Sigmoid colon (tissue), 4 donors: ENCODE measurements at regions not wholly inside any gene's neighbourhood (a gene's known extent, or its start where the extent isn't known, plus 50 kb on each side); places are given as distances from the start of the nearest gene placed in this dataset.

ENCODE experiments used
- CTCF ChIP-seq, 4 experiments: fragments of 450-650 bp in 3 of 4; fragments of 200-600 bp in 1 of 4; IDR thresholded peaks; one replicate each; pipeline ENCODE4 v1.5.1; 2016 to 2019; ENCODE audit warnings: antibody characterized with exemption in 4 of 4, mild to moderate bottlenecking in 3 of 4, moderate library complexity in 2 of 4
- POLR2A ChIP-seq, 2 donors: fragments of 450-650 bp; IDR thresholded peaks; one replicate each; pipeline ENCODE4 v1.6.1; 2016; ENCODE audit warnings: antibody characterized with exemption in 2 of 2, mild to moderate bottlenecking in 2 of 2, moderate library complexity in 2 of 2
- POLR2AphosphoS5 ChIP-seq, 4 donors: sonication (generic); formaldehyde crosslinking; IDR thresholded peaks; one replicate each; pipeline ENCODE4 v1.6.1; 2017; ENCODE audit warnings: antibody characterized with exemption in 4 of 4

DNA sequence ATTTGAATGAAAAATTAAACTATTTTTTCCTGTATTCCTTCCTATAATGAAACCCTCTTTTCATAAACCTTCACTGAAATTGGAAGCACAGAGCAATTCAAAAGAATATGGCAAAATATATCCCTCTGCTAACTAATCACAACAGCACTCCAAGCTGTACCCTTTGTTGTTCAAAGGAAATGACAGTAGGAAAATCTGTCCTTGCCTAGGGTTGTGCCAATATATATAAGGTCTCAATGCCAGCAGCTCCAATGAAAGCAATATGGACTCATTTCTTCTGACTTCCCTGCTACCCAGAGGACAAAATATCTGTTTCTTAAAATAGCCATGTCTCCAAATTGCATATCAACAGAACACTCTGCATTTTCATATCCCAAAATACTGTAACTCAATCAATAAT is 373.9 kb upstream of the MC4R start:
- TF ChIP-seq CTCF (IDR thresholded peaks at IDR 0.05), result no peak
- no peak for TF ChIP-seq POLR2A (IDR thresholded peaks at IDR 0.05)
- no peak for TF ChIP-seq POLR2AphosphoS5 (IDR thresholded peaks at IDR 0.05)
